ENCODE measurements at regions not wholly inside any gene's neighbourhood (a gene's known extent, or its start where the extent isn't known, plus 50 kb on each side); places are given as distances from the start of the nearest gene placed in this dataset.
"Not testable (repeated sequence)": the region's sequence is repeated elsewhere in the genome, so short reads cannot be mapped to it uniquely, and the experiment has no call there.

DNA sequence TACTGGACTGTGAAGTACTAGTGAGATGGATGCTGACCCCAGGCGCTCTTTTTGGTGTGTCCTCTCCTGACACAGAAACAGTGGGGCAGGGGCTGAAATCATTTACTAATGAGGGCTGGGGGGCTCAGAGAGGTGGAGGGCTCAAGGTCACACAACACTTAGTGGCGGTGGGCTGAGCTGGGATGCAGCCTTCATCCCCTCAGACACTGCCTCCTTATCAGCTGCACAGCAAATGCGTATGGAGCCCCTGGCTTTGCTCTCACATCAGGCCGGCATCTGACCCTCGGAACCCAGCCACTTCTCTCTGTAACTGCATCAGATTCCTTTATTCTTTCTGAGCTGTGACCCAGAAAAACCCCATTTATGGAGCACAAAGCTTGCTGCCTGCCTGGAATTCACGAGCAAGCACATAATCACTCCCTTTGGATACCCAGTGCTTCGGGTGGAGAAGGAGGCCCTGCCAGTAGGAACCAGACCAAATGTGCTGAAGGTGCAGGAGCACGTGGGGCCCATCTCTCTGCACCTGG lies 736.6 kb downstream of the TBC1D22A start:
- no peak for TF ChIP-seq CTCF (IDR thresholded peaks at IDR 0.05; ENCODE audit: extremely low read depth, missing control alignments)
- no peak for DNase-seq (ENCODE audit: low spot score)

DNA sequence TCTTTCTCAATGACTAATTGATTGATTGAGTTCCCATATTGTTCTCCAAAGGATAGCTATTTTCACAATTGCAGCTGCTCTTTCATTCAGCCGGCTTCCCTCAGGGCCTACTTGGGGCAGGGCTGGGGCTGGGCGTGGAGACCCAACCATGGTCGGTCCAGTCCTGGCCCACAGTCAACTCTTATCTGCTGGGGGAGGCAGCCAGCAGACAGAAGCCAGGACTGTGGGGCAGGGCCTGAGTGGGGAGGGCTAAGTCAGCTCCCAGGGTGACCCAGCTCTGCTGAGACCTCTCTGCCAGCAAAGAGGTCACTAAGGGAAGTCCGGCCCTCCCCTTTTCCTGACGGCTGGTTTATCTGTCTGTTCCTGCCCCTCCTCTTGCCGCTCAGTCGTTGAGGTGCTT lies 735.2 kb downstream of the TBC1D22A start:
- no peak for DNase-seq (ENCODE audit: low spot score)
- no peak for TF ChIP-seq CTCF (IDR thresholded peaks at IDR 0.05; ENCODE audit: extremely low read depth, missing control alignments)

- TF ChIP-seq CTCF (IDR thresholded peaks at IDR 0.05; ENCODE audit: extremely low read depth, missing control alignments) = no peak
- DNase-seq (ENCODE audit: low spot score) = no peak
Observed at GRCh38 chr22:47495110-47495509, 732.7 kb downstream of the TBC1D22A start.

- DNase-seq (ENCODE audit: low spot score) = not testable (repeated sequence)
Observed at GRCh38 chr22:47488131-47488530, 725.7 kb downstream of the TBC1D22A start.

DNA sequence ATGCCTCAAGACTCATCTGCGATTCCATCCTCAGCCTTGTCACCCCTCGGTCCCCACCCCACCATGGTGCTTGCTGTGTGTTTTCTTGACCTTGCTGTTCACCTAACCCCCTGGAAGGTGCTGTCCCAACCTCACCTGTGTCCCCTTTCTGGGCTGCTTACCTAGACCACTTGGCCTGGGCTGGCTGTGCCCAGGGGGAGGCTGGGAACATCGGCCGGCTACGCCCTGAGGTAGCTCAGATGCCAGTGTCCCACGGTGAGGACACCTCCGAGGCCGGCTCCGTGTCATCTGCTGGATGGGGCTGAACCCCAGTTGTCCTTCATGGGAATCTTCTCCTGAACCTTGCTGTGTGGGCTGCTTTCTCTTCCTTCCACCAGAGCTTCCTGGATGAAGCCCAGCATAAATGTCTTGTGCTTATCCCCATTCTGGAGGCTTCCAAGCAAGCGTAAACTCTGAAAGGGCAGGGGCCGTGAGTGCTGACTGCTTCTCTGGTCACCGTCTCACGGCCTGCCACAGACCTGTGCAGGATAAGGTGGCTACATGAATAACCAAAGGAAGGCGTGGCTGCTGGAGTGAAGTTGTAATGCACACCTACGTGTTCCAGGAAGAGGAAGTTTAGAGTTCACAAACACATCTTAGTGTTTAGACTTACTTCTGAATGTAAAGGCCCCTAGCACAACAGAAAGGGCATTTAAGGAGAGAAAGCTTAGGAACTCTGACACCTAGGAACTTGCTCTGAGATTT lies 724.3 kb downstream of the TBC1D22A start:
- no peak for DNase-seq (ENCODE audit: low spot score)
- TF ChIP-seq CTCF (IDR thresholded peaks at IDR 0.05; ENCODE audit: extremely low read depth, missing control alignments) = no peak

- no peak for TF ChIP-seq CTCF (IDR thresholded peaks at IDR 0.05; ENCODE audit: extremely low read depth, missing control alignments)
Observed at GRCh38 chr22:47484960-47485569, 722.6 kb downstream of the TBC1D22A start.

GRCh38 chr22:47476231-47476630 lies 713.8 kb downstream of the TBC1D22A start:
- DNase-seq (ENCODE audit: low spot score) = no peak
- TF ChIP-seq CTCF (IDR thresholded peaks at IDR 0.05; ENCODE audit: extremely low read depth, missing control alignments) = no peak

More at GRCh38 chr22:47484960-47485569, 722.6 kb downstream of the TBC1D22A start:
- DNase-seq (ENCODE audit: low spot score) = no peak

All from GM20000 (cell line).